ENCODE measurements at regions not wholly inside any gene's neighbourhood (a gene's known extent, or its start where the extent isn't known, plus 50 kb on each side); places are given as distances from the start of the nearest gene placed in this dataset.
"Not testable (repeated sequence)": the region's sequence is repeated elsewhere in the genome, so short reads cannot be mapped to it uniquely, and the experiment has no call there.

- DNase-seq: no peak
Observed at GRCh38 chr12:41653386-41654326, 465.5 kb downstream of the PDZRN4 start.

- no peak for DNase-seq
Observed at GRCh38 chr12:41652981-41653380, 464.9 kb downstream of the PDZRN4 start.

GRCh38 chr12:41645624-41646023 is 457.5 kb downstream of the PDZRN4 start:
- DNase-seq: no peak

GRCh38 chr12:41642808-41643207 is 454.7 kb downstream of the PDZRN4 start:
- DNase-seq: not testable (repeated sequence)

- no peak for DNase-seq
Observed at GRCh38 chr12:41636653-41637052, 448.5 kb downstream of the PDZRN4 start.

- DNase-seq: no peak
Observed at GRCh38 chr12:41635626-41636364, 447.7 kb downstream of the PDZRN4 start.

- DNase-seq: no peak
Observed at GRCh38 chr12:41634091-41634490, 446.0 kb downstream of the PDZRN4 start.

- DNase-seq: no peak
Observed at GRCh38 chr12:41629611-41630010, 441.5 kb downstream of the PDZRN4 start.

- no peak for DNase-seq
Observed at GRCh38 chr12:41627476-41627875, 439.4 kb downstream of the PDZRN4 start.

- DNase-seq: no peak
Observed at GRCh38 chr12:41624571-41624970, 436.5 kb downstream of the PDZRN4 start.

Measured in NK-92 treated with Interleukin-12 subunit alpha and Interleukin-12 subunit beta, amount 100 ng/mL, for 24 hours (cell line).